NB4 (cell line): ENCODE measurements at regions not wholly inside any gene's neighbourhood (a gene's known extent, or its start where the extent isn't known, plus 50 kb on each side); places are given as distances from the start of the nearest gene placed in this dataset.
"Not testable (repeated sequence)": the region's sequence is repeated elsewhere in the genome, so short reads cannot be mapped to it uniquely, and the experiment has no call there.

ENCODE experiments used
- DNase-seq: peaks from one replicate; pipeline ENCODE4 v3.0.0; 2010; ENCODE audit warnings: low read depth
- H3K4me3 ChIP-seq: one replicate; pipeline ENCODE4 v1.5.1; 2011; ENCODE audit warnings: mild to moderate bottlenecking, low read depth, low read length, moderate library complexity
- CTCF ChIP-seq: IDR thresholded peaks from one replicate; pipeline ENCODE4 v1.5.1; 2012; ENCODE audit warnings: low read depth, low read length
- MYC ChIP-seq: IDR thresholded peaks from 2 replicates; pipeline ENCODE4 v1.6.1; 2011; ENCODE audit warnings: low read depth, low read length
- POLR2A ChIP-seq: IDR thresholded peaks from 2 replicates; pipeline ENCODE4 v1.6.1; 2011; ENCODE audit warnings: mild to moderate bottlenecking; ENCODE audit not compliant: insufficient read length; ENCODE audit errors: extremely low read depth
- TF ChIP-seq, protein P1 (sequence below): IDR thresholded peaks from 2 replicates; pipeline ENCODE4 v1.6.1; 2011; ENCODE audit warnings: low read depth, low read length

GRCh38 chr7:359766-360361, 69.9 kb downstream of the FOXL3 start:
- DNase-seq = peak; percentile 19
- H3K4me3 ChIP-seq = no peak overlapping the region
- TF ChIP-seq POLR2A (no peak), CTCF (no peak), MYC (no peak)
- TF ChIP-seq, protein P1, sequence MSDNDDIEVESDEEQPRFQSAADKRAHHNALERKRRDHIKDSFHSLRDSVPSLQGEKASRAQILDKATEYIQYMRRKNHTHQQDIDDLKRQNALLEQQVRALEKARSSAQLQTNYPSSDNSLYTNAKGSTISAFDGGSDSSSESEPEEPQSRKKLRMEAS = no peak

DNA sequence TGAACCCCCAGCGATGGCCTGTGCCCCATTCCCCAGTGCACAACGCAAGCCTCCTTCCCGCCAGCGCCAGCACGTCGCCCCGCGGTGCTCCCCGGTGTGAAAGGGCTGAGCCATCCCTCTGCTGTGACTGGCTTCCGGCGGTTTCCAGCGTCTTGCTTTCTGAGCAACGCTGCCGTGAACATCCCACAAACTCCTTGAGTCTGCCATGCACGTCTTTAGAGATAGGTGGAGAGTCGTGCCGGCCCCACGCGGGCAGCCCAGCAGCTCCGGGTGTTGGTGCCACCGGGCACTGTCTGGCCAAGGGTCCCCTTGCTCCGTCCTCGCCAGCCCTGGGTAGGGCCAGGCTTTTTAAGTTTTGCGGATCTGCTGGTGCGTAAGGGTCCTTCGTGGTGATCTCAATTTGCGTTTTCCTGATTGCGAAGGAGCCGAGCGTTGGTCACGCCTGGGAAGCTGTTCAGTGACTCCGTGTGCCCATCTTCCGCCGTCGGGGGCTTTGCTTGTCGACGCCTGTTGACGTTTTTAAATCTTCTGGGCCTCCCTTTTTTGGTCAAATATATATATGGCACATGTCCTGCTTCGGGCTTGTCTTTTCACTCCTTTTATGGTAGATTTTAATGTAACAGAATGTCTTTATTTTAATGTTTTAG, 70.6 kb downstream of the FOXL3 start:
- no peak overlapping the region for H3K4me3 ChIP-seq
- no peak for TF ChIP-seq MYC
- no peak for TF ChIP-seq POLR2A
- no peak for TF ChIP-seq CTCF
- TF ChIP-seq, protein P1 = no peak
- peak; percentile 29 for DNase-seq

- not testable (repeated sequence) for H3K4me3 ChIP-seq, DNase-seq
These were observed 71.2 kb downstream of the FOXL3 start for GRCh38 chr7:361182-361581.

GRCh38 chr7:361680-362401, 71.9 kb downstream of the FOXL3 start:
- TF ChIP-seq POLR2A (no peak), CTCF (no peak)
- TF ChIP-seq, protein P1 = no peak
- no peak for DNase-seq

GRCh38 chr7:362402-363096, 72.6 kb downstream of the FOXL3 start:
- H3K4me3 ChIP-seq = peak overlapping the region; percentile 12
- TF ChIP-seq MYC (no peak), CTCF (no peak), POLR2A (no peak)
- TF ChIP-seq, protein P1 = no peak
- DNase-seq = peak; percentile 35

More at GRCh38 chr7:361680-362401, 71.9 kb downstream of the FOXL3 start:
- no peak overlapping the region for H3K4me3 ChIP-seq

- no peak for DNase-seq
- TF ChIP-seq, protein P1 = no peak
- no peak for TF ChIP-seq CTCF
- TF ChIP-seq MYC = no peak
- TF ChIP-seq POLR2A = no peak
These were observed 73.7 kb downstream of the FOXL3 start for GRCh38 chr7:363626-364025.

More at GRCh38 chr7:363626-364025, 73.7 kb downstream of the FOXL3 start:
- no peak overlapping the region for H3K4me3 ChIP-seq
